ENCODE measurements at regions not wholly inside any gene's neighbourhood (a gene's known extent, or its start where the extent isn't known, plus 50 kb on each side); places are given as distances from the start of the nearest gene placed in this dataset.
"Not testable (repeated sequence)": the region's sequence is repeated elsewhere in the genome, so short reads cannot be mapped to it uniquely, and the experiment has no call there.

DNA sequence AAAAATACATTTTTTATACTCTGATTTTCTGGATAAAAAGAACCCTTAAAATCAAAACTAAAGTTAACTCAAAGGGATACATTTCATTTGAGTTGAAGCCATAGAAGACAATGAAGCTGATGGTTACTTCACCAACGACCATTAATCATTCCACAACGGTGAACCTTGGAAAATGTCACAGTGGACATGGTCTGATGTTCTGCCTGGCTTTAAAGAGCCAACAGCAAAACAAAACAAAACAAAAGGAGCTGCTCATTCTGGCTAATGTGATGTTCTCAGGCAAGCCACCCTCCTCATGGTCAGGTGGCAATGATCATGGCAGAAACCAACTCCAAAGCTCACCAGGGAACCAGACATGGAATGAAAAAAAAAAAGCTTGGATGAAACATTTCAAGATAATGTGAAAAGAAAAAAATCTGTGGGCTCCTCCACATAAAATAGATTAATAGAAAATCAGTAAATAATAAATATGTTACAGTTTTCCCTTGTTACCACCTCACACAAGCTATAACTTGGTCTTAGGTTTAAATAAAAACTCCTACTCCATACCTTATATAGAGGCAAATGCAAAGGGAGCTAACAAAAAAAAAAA, 90.1 kb upstream of the SERTAD2 start:
- no peak for DNase-seq

DNA sequence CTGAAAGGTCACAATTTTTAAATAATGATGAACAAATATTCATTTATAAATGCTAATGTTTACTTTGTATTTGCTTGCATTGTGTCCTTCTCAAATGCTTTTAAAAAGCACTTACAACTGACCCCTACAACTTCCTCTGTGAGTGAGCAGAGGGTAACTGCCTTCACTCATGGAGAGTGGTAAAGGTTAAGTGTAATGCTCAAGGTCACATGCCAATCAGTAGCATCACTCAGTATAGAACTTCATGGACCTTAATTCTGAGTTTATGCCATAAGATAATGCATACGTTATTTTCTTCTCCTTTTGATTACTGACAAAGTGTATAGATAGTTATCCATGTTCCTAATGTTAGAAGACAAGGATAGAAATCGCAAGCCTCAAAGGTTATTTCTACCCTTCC, 91.8 kb upstream of the SERTAD2 start:
- DNase-seq: no peak

DNA sequence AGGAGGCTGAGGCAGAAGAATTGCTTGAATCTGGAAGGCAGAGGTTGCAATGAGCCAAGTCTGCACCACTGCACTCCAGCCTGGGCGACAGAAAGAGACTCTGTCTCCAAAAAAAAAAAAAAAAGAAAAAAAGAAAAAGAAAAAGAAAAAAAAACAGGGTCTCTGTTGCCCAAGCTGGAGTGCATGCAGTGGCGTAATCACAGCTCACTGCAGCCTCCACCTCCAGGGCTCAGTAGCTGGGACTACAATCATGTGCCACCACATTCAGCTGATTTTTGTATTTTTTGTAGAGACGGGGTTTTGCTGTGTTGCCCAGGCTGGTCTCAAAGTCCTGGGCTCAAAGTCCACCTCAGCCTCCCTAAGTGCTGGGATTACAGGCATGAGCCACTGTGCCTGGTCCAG, 94.0 kb upstream of the SERTAD2 start:
- DNase-seq: not testable (repeated sequence)

DNA sequence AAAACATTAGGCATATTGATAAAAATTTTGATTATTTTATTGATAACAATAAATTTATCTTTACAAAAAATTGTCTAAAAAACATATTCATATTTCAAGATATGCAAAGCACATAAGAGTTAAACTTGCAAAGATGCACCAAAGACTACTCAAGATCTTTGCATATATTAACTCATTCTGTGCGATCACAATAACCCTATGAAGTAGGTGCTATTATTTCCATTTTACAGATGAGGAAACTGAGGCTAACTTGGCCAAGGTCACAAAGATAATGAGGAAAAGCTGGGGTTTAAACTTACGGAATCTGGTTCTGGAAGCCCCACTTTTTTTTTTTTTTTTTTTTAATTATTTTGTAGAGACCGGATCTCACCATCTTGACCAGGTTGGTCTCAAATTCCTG, 94.4 kb upstream of the SERTAD2 start:
- DNase-seq: no peak

DNA sequence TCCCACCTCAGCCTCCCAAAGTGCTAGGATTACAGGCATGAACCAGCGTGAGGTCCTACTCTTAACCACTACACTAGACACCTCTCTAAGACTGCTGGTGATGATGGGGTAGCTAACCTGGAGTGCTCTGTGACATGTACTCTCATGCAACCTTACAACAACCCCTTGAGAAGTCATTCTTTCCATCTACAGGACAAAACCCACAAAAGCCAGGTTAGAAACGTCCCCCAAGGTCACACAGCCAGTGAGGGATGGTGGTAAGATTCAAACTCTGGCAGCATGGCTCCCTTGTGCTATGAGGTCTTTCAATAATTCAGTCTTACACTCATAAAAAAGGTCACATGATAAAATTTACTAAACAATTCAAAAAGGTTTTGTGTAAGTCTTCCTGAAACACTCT, 94.8 kb upstream of the SERTAD2 start:
- DNase-seq: no peak

DNA sequence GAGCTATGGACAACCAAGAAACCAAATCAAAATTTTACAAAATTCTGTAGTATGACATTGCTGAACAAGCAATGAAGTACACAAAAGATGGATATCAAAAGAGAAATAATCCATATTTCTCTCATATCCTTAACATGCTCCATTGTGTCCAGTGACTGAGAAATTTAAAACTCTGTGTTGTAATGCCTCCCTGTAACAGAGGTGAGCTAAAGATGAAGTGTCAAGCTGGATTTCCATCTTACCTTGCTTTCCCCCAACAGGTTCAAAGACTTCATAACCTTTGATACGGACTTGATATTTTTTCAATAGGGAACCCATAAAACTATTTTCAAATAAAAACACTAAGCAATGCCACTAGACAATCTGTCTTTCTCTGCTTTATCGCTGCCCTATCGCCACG, 95.7 kb upstream of the SERTAD2 start:
- no peak for DNase-seq

DNA sequence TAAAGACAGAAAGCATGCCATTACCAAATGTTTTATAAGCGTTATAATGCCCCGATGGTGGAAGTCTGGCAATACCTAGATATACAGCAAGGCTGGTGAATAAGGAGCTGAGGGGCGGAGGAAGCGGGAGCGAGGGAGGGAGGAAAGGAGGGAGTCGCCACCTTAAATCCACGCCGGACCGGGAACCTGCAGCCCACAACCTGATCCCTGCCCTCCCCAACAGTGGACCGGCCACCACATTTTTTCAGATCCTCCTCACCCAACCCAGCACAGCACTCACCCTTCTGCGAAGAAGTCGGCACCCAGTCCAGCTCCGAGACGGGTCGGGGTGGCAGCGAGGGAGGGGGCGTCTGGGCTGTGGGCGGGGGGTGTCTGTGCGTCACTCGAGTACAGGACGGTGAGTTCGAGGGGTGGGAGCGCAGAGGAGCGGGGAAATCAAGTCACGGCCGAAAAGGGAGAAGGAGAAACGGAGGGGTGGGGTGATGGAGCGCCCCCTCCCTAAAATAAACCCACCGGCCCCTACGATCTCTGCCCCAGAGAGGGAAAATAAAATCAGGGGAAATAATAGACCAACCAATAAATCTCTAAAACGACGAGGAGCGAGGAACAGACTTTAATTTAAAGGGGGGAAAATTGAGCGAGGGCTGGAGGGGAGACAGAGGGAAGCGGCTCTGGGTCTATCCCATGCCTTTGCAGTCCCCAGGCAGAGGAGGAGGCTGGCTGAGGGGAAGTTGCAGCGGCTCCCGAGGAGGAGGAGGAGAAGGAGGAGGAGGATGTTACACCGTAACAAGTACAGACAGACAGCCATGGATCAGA, 96.5 kb upstream of the SERTAD2 start:
- DNase-seq: peak; percentile 68

DNA sequence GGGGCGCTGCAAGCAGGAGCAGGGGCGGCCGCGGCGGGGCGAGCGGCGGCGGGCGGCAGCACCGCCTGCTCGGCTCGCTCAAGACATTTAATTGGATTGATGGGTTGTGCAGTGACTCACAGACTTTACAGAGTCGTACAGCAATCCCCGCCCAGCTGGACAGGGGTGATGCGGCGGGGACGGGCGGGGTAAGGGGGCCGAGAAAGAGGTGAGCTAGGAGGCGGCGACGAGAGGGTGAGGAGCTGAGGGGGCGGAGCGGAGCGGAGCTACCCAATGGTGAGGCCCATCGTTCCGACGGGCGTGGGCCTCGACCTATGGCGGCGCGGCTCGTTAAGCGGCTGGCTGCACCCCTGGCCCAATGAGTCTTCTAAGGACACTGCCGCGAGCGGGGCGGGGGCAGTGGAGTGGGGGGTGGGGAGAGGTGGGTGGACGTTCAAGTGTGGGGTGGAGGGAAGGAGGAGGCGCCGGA, 97.1 kb upstream of the SERTAD2 start:
- DNase-seq: peak; percentile 98

DNA sequence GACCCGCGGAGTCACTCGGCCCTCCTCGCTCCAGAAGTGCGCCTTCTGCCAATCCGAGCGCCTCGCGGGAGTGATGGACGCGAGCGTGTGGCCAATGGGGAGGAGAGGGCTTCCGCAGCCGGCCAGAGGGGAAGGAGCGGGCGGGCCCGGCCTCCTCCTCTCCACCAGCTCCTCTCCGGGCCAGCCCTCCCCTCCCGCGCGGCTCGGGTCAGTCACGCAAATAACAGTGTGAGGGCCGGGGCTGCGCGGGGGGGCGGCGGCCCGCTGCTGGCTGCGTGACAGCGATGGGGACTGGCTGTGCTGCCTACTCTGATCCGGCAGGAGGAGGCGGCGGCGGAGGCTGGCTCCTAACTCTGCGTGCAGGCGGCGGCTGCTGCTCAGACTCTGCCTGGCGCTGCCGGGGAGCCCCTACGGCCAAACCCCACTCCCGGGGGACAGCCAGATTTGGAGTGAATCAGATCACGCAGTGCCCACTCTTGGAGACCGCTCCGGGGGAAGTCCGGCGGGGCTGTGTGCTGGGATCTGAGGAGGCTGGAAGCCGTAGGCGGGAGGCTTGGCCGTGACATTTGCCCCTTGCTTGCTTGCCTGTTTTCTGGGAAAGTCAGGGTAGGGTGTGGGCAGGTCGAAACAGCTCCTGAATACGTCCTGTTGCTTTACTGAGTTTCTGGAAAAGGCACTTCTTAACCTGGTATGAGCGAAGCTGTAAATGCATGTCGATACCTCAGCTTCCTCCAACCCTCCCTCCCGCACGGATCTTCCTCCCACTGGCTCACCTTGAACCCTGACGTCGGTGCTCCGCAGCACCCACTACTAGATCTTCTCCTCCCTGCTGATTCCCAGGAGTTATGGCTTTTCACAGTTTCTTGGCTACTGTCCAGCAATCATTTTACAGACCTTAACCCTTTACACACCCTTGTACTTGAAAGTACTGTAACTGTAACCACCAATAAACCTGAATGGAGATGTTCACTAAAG, 97.9 kb upstream of the SERTAD2 start:
- peak; percentile 98 for DNase-seq

DNA sequence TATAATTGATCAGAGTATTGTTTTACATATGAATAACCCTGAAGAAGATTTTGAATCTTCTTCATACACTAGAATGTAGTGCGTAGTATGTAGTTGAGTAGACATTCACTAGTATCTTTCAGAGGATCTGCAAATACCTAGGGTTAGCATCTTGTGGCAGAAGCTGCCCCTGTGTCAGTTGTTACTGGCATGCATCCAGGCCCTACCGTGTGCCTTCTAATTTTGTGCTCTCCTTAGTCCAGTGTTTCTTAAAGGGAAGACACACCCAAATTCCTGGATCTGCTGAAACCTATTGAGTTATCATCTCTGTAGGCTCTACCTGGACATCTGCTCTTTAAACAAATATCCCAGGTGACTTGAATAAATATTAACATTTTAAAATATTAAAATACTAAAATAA, 99.7 kb upstream of the SERTAD2 start:
- no peak for DNase-seq

DNA sequence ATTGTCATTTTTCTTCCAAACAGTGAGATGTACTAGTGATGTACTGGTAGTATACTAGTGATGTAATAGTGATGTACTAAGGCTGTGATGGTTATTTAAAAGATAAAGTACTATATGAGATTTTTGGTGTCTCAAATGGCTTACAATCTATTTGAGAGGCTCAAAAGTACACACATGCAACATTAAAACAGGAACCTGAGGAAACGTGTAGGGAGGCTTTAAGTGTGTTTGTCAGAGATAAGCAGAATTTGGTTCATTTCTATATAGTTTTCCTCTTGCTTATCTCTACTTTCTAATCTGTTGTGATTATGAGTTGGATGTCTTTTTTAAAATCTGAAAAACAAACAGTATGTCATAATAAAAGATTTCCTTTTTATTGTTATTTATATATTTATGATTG, 100.9 kb upstream of the SERTAD2 start:
- DNase-seq: no peak

DNA sequence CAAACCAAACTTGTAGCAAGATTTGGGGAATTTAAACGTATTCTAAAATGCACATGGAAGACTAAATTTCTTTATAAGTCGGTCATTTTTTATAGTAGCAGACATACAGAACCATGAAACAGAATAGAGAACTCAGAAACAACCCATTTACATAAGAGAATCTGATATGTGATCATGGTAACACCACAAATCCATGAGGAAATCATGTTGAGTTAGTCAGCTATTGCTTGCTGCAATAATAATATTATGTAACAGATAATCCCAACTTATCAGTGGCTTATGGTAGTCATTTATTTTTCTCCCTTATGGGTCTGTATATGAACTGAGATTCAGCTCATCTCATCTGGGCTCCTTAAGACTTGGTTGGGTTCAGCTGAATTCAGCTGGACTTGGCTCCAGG, 103.4 kb upstream of the SERTAD2 start:
- no peak for DNase-seq

DNA sequence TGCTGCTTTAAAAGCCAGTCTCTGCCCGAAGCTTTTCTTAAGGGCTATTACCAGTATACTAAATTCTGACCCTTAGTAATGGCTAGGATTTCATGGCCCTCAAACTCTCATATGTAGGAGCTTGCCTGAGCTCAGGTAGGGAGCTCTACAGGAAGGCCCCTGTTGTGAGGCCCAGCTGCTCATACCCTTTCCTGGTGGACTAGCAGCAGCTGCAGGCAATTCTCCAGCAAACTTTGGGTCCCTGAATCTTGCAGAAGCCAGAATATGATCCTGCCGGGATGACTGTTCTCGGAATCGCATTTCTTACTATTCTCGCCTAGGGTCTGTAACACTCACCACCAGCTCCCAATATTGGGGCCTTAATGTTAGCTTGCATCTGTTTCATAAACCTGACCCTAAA, 106.4 kb upstream of the SERTAD2 start:
- DNase-seq: no peak

DNA sequence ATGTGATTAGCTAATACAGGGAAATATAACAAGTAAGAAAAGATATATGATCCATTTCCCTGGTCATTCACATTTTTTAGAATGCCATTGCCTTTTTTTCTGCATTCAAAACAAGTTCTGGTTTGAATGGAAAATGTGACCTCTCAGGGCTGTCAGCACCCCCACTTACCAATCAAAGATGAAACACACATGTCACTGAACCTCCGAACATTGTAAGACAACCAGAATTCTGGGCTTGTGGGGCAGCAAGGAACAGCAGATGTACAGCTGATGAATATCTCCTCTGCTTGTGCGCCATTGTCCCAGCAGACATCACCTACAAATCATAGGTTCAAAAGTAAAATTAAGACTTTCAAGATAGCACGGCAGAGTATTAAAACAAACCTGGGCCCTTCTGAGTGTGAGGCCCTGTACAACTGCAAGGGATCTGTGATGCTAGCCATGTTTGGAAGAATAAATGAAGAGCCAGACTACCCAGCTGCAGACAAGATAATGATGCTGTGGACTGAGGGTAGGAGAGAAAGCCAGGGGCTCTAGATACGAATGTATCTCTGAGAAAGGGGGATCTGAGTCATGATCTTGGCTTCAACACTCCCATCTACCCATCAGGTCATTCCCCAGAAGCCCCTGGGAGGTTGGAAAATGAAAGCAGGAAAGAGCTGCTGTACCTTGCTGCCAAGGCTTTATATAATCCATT, 108.7 kb upstream of the SERTAD2 start:
- no peak for DNase-seq

DNA sequence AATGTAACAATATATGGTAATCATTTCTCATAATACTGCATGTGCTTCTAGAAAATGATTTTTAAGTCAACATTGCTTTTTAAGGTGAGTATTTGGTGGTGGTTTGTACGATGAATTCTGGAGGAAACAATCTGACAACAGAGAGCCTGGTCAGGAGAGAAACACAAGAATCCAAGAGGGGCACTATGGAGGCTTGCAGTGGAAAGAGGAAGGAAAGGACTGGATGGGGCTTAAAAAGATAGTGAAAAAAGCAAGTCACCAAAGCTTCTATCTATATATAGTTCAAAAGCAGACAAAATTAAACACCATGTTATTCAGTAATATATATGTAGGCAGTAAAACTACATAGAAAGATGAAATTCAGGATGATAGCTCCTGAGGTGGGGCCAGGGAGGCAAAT, 109.4 kb upstream of the SERTAD2 start:
- no peak for DNase-seq

DNA sequence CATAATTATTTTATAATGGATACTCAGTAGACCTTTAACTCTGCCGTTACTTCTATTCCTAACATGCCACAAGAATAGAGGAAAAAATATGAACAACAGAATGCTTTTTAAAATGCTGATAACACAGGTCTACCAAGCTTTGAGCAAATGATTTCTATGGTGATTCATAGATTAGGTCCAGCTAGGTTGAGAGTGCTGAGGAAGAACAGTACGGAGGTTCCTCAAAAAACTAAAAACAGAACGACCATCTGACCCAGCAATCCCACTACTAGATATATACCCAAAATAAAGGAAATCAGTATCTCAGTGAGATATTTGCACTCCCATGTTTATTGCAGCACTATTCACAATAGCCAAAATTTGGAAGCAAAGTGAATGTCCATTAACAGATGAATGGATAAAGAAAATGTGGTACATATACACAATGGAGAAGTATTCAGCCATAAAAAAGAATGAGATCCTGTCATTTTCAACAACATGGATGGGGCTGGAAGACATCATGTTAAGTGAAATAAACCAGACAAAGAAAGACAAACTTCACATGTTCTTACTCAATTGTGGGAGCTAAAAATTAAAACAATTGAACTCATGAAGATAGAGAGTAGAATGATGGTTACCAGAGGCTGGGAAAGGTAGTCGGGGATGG, 111.6 kb upstream of the SERTAD2 start:
- DNase-seq: no peak

DNA sequence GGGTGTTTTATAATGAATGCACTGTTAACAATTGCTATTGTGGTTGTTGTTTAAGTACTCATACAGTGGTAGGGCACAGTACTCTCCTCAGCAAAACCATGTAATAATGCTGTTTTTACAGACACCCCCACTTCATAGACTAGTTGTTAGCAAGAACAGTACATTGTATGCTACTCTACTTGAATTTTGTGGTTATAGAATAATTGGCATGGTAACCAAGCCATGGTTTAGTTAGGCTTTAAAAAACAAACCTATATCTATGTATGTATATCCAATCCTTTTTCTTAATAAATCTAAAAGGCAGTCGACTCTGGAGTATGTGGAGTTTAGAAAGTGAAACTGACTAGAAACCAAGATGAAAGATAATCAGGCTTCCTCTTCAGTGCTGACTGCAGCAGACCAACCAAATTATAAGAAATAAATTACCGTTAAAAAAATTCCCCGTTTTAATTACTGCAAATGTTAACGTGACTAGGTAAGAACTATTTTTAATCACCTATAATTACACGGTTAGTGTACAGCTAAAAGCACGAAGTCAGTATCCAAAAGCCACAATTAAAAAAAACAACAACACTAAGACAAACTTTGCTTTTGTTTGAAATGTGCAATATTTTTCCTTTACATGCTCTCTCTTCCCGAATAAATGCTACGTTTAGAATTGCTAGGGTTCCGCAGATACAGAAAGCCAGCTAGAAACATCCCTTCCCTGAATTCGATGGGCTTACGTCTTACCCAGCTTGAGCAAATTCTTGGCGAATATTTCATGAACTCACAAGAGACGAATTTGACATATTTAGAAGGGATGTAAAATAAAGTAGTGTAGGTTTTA, 113.3 kb upstream of the SERTAD2 start:
- no peak for DNase-seq

DNA sequence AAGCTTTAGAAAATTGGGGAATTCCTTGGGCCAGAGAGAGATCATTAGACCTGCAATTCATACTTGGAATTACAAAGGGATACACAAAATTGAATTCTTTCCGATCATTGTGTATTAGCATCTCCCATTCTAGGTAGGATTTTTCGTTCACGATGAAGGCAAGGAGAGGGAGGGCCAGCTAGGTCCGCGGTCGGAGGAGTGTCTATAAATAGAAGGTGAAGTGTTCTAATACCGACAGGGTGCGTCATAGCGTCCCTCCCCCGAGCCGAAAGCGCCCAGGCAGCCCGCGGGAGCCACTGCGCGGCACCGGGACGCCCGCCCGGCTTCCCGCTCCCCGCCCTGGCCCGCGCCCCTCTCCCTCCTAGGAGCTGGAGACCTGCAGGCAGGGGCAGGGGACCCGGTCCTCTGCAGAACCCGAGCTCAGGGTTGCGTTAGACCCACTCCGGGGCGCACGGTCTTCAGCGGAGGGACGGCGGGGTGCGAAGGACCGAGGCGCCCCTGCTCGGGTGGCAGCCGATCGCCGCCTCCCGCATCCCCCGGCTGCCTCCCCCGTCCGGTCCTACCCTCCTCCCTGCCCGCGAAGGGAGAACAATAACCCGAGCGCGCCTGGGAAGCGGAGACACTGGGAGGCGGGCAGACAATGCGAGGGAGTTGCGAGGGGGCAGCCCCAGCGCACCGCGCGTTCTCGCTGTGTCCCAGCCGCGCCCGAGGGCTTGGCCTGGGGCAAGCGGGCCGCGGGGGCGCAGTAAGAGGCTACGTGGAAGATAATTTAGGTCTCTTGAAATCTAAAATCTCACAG, 114.2 kb upstream of the SERTAD2 start:
- peak; percentile 95 for DNase-seq

DNA sequence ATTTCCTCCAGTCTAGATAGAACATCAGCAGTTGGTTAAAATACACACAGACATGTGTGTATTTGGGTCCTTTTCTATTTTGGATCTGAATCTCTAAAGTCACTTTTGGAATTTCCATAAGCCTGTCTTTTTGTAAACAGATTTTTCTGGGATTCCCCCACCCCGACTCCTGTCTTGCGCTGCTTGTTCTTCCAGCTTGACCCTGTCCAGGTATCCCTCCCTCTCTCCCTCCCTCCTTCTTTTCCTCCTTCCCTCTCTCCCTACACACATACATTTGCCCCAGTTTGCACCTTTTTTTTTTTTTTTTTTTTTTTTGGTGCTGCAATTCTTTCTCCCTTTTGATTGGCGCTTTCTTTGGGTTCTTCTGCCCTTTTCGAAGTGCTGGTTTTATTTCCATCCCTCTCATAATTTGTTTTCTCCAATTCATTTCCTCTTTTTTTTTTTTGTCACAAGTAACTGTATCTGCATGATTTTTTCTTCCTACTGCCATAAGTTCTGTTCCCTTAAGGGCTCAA, 114.8 kb upstream of the SERTAD2 start:
- no peak for DNase-seq

DNA sequence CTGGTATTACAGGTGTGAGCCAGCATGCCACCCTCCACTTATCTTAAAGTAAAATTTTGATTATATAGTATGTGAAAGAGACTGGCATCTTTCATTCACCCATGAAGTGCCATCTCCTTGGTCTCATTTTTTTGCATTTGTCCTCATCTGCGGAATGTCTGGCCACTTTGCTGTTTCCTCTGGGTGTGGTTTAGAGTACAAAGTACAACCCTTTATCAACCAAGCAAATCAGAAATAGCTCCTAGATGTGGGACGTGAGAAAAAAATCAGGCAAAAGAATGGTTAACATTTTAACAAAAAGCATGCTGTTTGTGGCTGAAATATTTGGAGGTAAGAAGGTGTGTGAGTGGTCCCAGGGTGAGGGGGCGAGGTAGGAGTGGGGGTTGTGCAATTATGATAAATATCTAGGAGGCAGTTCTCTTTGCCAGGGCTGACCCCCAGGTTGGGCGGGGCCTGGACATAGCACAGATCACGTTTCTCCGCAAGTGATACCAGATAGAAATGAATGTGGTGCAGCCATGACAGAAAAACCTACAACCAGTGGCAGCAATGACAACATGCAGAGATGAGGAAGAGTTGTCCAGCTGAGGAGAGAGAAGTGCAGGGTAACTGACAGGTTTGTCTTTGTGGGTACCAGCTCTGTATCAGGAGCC, 115.8 kb upstream of the SERTAD2 start:
- DNase-seq: no peak
